GM12875 (cell line): ENCODE measurements at regions not wholly inside any gene's neighbourhood (a gene's known extent, or its start where the extent isn't known, plus 50 kb on each side); places are given as distances from the start of the nearest gene placed in this dataset.

Source experiments
- H3K4me3 ChIP-seq: one replicate; pipeline ENCODE4 v1.5.1; 2011; ENCODE audit warnings: low read depth, low read length, control low read depth
- CTCF ChIP-seq: IDR thresholded peaks from 2 replicates; pipeline ENCODE4 v1.5.1; 2011; ENCODE audit warnings: low read depth, mild to moderate bottlenecking, control low read depth, inconsistent platforms, low read length, moderate library complexity, borderline replicate concordance; ENCODE audit not compliant: insufficient read depth

DNA sequence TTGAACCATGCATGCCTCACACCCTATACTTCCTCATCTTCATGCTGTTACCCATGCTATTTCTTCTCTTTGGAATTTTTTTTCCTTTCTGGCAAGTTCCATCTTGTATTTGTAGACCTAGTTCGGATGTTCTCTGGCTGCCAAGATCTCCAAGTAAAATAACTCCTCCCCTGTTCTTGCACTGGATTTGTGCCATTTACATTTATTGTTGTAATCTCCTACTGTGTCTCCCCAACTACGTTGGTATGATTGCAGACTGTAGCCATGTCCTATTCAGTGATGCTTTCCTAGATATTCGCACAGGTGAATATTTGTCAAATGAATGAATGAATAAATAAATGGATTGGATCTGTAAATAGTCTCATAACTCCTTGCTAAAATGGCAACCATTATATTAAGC lies 546.0 kb downstream of the MN1 start:
- no peak for TF ChIP-seq CTCF
- no peak overlapping the region for H3K4me3 ChIP-seq

GRCh38 chr22:27257987-27258386 lies 543.6 kb downstream of the MN1 start:
- no peak overlapping the region for H3K4me3 ChIP-seq
- no peak for TF ChIP-seq CTCF

- no peak overlapping the region for H3K4me3 ChIP-seq
- TF ChIP-seq CTCF: no peak
Measured at GRCh38 chr22:27258616-27259172, 542.9 kb downstream of the MN1 start.

DNA sequence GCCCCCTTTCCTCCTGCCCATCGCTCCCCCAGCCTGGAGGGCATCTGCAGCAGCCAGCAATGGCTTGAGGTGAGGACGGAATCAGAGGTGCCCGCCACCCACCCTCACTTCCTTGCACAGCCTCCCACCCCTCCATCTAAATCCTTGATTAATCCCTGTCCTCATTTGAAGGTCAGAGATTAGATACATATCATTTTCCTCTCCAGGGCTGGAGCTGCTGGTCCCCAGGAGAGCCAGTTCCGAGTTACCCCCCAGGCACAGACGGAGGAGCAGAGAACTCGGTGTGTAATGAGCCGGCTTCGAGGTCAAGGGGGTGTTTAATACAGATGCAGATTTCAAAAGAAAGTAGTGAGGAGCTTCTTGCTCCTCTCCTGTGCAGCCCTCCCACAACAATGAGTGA lies 542.1 kb downstream of the MN1 start:
- no peak overlapping the region for H3K4me3 ChIP-seq
- no peak for TF ChIP-seq CTCF

GRCh38 chr22:27260087-27260698 lies 541.4 kb downstream of the MN1 start:
- no peak for TF ChIP-seq CTCF
- no peak overlapping the region for H3K4me3 ChIP-seq

DNA sequence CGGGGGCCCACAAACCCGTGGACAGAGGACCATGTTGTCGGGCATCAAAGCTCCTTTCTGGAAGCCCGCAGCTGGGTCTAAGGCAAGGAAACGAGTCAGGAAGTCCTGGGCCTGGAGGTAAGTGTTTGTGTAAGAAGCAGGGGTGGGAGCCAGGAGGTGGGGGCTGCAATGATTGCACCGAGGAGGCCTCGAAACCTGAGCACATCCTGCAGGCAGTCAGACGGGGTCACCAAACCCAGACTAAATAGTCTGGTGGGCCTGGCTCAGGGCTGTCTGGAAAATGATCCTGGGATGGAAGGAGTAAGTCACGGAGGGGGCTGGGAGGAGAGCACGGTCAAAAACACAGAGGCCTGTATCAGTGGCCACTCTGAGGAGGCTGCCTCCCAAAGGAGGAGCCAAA lies 539.2 kb downstream of the MN1 start:
- H3K4me3 ChIP-seq: no peak overlapping the region
- TF ChIP-seq CTCF: no peak

GRCh38 chr22:27264184-27264583 lies 537.4 kb downstream of the MN1 start:
- TF ChIP-seq CTCF: no peak
- H3K4me3 ChIP-seq: no peak overlapping the region
